IPS-NIHi7 (cell line): ENCODE measurements at regions not wholly inside any gene's neighbourhood (a gene's known extent, or its start where the extent isn't known, plus 50 kb on each side); places are given as distances from the start of the nearest gene placed in this dataset.
A peak's percentile ranks its signal among the peaks of the same experiment; 100 is the strongest.

Experiments used
- DNase-seq: peaks from one replicate; pipeline ENCODE4 v3.0.0; 2012; ENCODE audit warnings: mixed read lengths; ENCODE audit errors: extremely low spot score

- no peak for DNase-seq
Measured at GRCh38 chr2:8517850-8518498, 163.9 kb upstream of the ID2 start.

DNA sequence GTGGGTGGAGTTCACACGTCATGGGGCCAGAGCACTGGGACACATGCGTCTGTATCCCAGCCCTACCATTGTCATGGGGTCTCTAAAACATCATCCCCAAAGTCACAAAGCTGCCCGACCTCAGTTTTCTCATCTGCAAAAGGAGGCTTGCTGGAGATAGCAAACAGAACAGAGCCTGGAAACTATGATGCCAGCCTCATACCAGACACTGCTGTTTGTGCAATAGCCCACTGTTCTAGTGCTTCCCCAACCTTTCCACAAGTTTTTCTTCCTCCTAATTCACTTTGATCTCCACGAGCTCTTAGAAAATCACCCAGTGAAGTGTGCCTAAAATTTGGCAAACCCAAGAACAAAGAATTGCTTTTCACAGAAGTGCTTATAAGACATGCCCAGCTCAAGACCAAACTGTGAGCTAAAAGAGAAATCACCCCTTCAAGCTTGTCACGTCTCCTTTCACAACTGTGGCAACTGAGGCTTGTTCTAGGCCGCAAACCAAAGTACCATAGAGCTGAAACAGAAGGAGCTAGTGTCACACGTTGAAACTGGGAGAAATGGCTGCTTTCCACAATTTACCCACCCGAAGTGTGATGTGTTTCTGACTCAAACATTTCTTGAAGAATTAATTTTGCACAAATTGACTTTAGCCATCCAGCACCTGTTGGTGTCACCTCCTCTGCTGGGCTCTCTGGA lies 162.7 kb upstream of the ID2 start:
- DNase-seq = no peak

DNA sequence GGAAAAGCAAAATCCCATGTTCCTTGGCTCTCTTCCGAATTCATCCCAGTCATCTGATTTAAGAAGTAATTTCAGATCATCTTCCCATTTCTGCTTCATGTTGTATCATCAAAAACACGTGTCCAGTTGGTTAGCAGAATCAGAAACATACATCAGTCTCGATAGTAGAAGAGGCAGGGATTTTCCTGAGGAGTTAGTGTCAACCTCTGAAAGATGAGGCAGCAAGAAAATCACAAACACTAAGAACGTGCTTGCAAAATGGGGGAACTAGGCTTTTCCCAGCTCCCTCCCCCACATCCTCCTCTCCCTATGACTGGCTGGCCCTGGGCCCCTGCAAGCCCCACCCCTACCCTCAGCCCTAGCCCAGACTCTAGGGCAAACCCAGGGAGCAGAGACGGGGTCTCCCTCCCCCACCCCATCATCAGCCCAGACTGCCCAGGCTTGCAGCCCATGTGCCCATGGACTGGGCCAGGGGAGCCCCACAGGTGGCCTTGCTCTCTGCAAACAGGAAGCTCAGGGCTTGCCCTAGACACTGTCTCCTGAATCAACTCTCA lies 161.0 kb upstream of the ID2 start:
- no peak for DNase-seq

DNA sequence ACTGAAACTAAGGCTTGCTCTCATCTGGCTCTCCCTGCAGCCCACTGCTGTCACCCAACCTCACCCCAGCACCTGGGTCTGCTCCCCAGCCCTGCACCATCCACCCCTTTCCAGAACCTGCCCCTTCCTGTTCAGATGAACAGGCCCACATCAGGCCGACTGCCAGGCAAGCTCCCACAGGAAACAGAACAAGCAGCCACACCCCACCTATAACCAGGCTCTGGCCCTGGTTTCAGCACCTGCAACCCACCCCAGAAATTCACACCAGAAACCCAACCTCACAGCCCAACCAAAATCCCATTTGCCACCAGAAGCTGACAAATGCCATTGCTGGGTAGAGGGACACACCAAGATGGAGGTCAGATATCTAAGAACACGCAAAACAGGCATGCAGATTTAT lies 159.2 kb upstream of the ID2 start:
- DNase-seq = no peak

DNA sequence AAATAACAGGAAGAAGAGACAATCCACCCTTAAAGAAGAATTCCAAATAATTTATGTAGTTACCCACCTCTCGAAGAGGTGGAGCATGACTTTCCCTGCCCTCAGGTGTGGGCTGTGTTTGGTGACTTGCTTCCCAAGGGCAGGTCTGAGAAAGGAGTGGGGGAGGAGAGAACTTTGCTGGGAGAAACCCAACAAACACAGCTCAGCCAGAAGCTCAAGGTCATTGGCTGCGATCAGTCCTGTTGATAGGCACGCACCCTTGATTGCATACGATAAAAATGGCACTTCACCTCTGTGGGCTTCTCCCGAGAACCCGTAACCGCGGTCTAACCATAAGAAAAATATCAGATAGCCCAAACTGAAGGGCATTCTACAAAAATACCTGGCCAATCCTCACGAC lies 157.5 kb upstream of the ID2 start:
- DNase-seq = no peak

GRCh38 chr2:8524823-8525222 lies 157.0 kb upstream of the ID2 start:
- no peak for DNase-seq

DNA sequence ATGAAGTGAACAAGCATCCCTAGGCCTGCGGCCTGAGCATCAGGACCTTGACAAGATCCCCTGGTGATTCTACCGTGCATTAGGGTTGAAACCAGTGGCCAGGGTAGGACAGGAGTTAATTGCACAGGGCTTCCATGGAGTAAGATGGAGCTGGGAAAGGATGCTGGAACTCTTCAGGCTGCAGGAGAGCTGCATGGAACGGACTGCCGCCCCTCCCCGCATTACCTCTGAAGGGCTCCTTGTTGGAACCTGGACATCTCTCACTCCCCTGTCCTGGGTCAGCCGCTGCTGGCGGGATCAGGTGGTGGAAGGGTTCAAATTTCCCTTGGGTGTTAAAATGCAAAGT lies 156.6 kb upstream of the ID2 start:
- no peak for DNase-seq

DNA sequence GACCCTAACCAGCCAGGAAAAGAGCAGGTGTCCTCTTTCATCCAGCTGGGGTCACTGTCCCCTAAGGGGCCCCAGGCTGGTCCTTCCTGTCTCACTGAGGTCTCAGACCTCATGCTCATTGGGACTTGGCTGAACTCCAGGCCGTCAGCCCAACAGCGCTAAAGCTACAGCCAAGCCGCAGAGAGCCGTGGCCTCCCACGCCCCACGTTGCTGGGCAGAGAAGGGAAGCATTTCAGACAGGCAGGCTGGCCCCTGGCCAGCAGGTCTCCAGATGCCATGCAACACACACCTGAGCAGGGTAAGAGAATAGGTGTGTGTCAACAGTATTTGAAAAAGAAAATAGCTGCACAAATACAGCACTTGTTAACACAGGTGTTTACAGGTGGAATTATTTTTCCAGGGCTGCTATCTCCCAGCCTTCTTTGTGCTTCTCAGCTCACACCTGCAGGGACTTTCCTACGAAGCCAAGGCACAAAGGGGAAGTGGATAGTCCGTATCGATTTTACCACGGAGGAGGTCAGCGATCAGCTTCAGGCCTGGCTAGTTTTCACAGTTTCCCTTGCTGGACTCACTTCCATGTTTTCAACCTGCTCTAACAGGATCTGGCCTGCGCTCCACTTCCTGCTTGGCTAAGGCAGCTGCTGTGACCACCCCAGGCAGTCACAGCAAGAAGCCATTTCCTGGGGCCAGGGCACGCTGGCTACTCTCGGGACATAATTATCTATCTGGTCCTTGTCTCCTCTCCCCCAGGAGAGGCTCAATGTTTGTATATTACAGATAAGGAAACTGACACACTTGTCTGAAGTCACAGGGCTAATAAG lies 156.1 kb upstream of the ID2 start:
- DNase-seq = peak; percentile 74

- DNase-seq = no peak
Measured at GRCh38 chr2:8526403-8526696, 155.5 kb upstream of the ID2 start.

GRCh38 chr2:8527031-8527430 lies 154.8 kb upstream of the ID2 start:
- DNase-seq = no peak

DNA sequence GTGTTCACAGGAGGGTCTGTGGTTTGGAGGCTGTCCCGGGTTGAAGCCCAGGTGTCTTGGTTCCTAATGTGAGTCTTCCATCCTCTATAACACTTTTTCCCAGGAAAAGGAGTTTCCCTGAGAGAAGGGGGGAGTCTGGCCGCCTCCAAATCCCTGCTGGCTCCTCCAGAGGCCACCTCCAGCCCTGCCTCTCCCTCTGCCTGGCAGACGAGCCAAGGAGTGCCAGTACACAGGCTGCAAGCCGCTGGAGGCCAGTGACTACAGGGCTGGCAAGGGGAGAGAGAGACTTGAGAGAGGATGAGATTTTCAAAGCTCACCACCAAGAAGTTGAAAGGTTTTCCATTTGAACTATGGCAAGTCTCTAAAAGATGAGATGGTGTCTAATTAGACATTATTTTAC lies 154.2 kb upstream of the ID2 start:
- no peak for DNase-seq

- no peak for DNase-seq
Measured at GRCh38 chr2:8528863-8529262, 153.0 kb upstream of the ID2 start.

DNA sequence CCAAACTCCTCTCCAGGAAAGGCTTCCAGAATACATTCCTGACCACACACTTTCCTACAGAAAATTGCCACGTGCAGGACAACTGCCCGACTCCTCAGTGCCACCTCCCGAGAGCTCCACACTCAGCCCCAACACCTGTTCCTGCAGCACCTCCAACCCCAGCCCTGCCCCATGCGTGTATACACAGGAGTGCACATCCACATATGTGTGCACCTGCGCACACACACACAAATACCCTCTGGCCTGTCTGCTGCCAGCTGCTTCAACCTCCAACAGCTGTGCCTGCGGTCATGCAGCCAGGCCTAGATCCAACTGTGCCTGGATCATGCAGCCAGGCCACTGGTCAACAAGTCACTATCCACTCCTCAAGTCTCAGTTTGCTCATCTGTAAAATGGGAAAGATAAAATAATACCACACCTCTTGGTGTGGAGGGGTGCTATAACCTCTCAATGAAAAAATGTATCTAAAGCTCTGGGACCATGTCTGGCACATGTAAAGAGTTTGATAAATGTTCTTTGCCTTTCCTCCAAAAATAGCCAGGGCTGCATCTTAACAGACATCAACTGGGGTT lies 152.1 kb upstream of the ID2 start:
- no peak for DNase-seq

- no peak for DNase-seq
Measured at GRCh38 chr2:8531481-8531880, 150.4 kb upstream of the ID2 start.

DNA sequence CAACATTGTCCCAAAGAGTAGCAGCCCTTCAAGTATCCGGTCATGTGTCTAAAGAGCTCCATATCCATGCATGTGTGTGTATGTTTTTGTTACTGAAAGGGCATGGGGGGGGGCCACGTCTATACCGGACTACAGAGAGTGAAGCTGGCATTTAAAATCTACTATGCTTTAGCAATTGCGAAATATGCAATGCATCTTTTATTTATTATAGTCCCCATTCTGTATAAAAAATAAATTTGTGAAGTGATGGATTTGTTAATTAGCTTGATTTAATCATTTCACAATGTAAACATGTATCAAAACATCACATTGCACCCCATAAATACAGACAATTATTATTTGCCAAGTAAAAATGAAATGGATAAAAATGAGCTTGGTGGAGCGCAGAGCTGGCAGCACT lies 149.4 kb upstream of the ID2 start:
- no peak for DNase-seq

- DNase-seq = no peak
Measured at GRCh38 chr2:8533923-8534322, 147.9 kb upstream of the ID2 start.

DNA sequence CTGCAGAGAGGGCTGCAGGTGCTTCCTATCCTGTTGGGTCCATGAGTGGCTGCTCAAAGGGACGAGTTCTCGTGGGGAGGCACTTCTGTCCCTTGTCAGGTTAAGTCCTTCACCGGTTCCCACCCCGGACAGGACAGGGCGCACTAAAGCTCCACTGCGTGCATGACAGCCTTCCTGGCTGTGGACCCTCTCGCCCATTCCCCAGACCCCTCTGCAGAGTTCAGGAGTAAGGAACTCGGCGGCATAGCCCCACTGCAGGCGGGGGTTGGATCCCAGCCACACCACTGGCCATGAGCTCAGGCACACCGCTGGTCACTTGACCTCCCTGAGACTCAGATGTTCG lies 147.5 kb upstream of the ID2 start:
- no peak for DNase-seq

- no peak for DNase-seq
Measured at GRCh38 chr2:8534729-8535468, 147.0 kb upstream of the ID2 start.

GRCh38 chr2:8535469-8535795 lies 146.4 kb upstream of the ID2 start:
- DNase-seq = no peak

DNA sequence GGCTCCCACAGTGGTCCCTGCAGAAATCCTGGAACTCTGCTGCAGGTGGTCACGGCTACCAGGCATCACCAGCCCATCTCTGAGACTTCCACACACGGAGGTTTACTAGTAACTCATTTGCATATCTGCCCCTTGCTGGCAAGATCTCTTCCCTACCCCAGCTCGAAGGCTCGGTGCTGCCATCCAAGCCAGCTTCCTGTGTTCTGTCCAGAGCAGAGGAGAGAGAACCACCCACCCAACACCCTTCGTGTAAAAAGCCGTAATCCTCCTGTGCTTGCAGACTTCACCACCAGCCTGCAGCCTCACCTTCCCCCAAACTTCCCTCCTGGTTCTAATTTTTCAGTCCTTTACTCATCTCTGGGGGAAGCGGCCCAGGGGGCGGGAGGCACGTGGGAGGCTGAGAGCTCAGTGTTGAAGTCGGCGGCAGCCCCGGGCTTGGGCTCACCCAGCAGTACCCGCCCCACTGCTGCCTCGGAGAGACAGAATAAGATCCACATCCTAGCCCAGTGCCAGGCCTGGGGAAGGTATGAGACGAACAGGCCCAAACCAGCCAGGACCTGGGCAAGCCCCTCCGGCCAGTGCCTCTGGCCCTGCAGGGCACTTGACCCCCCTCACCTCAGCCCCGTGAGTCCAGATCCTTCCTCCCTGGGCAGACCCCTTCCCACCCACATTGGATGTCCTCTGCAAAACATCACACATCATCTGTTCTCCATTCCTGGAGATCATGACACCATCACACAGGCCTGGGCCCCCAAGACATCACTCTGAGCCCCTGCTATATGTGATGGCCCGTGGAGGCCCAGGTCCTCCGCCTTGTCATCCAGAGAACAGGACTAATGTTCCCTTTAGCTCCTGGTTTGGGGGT lies 145.8 kb upstream of the ID2 start:
- DNase-seq = no peak
